RPMI7951 (cell line): ENCODE measurements at regions not wholly inside any gene's neighbourhood (a gene's known extent, or its start where the extent isn't known, plus 50 kb on each side); places are given as distances from the start of the nearest gene placed in this dataset.

Experiments
- DNase-seq: peaks from one replicate; pipeline ENCODE4 v3.0.0-alpha.2; 2012; ENCODE audit warnings: low read depth

- DNase-seq, result no peak
Observed at GRCh38 chr3:180829409-180830405, 82.8 kb upstream of the FXR1 start.

GRCh38 chr3:180835501-180835900 is 77.0 kb upstream of the FXR1 start:
- DNase-seq, result no peak

- no peak for DNase-seq
Observed at GRCh38 chr3:180836766-180837165, 75.7 kb upstream of the FXR1 start.

- DNase-seq, result no peak
Observed at GRCh38 chr3:180854887-180855286, 57.6 kb upstream of the FXR1 start.

GRCh38 chr3:180855364-180855763 is 57.1 kb upstream of the FXR1 start:
- peak; percentile 5 for DNase-seq

- no peak for DNase-seq
Observed at GRCh38 chr3:180855956-180856355, 56.5 kb upstream of the FXR1 start.

- no peak for DNase-seq
Observed at GRCh38 chr3:180860180-180860858, 52.2 kb upstream of the FXR1 start.
